ENCODE measurements at regions not wholly inside any gene's neighbourhood (a gene's known extent, or its start where the extent isn't known, plus 50 kb on each side); places are given as distances from the start of the nearest gene placed in this dataset.

- TF ChIP-seq CTCF (IDR thresholded peaks at IDR 0.05) = no peak
- Histone ChIP-seq H3K27me3 (no peaks in the 10 kb centered on the region), H3K9me3 (no peaks in the 10 kb centered on the region), H3K4me1 (no peaks in the 10 kb centered on the region), H3K4me3 (no peak overlapping the region), H3K27ac (no peak overlapping the region), H3K36me3 (no peaks in the 10 kb centered on the region), H3K9ac (ENCODE audit: low read depth in 2 of 2, low read length in 2 of 2) (no peak overlapping the region)
- intact Hi-C loops (cut with DNase I) = no loop called here
- DNase-seq = no peak
Observed at GRCh38 chr6:113392551-113393055, 464.5 kb upstream of the MARCKS start.

- intact Hi-C loops (cut with DNase I) = no loop called here
- no peak for TF ChIP-seq CTCF (IDR thresholded peaks at IDR 0.05)
- Histone ChIP-seq H3K4me1 (no peaks in the 10 kb centered on the region), H3K4me3 (no peak overlapping the region), H3K9ac (ENCODE audit: low read depth in 2 of 2, low read length in 2 of 2) (no peak overlapping the region), H3K27ac (no peak overlapping the region), H3K27me3 (no peaks in the 10 kb centered on the region), H3K9me3 (no peaks in the 10 kb centered on the region), H3K36me3 (no peaks in the 10 kb centered on the region)
- no peak for DNase-seq
Observed at GRCh38 chr6:113394216-113394615, 462.9 kb upstream of the MARCKS start.

GRCh38 chr6:113394729-113395128 lies 462.4 kb upstream of the MARCKS start:
- Histone ChIP-seq H3K4me1 (no peaks in the 10 kb centered on the region), H3K27ac (no peak overlapping the region), H3K9ac (ENCODE audit: low read depth in 2 of 2, low read length in 2 of 2) (no peak overlapping the region), H3K4me3 (no peak overlapping the region), H3K27me3 (no peaks in the 10 kb centered on the region), H3K36me3 (no peaks in the 10 kb centered on the region), H3K9me3 (no peaks in the 10 kb centered on the region)
- TF ChIP-seq CTCF (IDR thresholded peaks at IDR 0.05) = no peak
- intact Hi-C loops (cut with DNase I) = no loop called here
- no peak for DNase-seq

GRCh38 chr6:113396730-113397129 lies 460.4 kb upstream of the MARCKS start:
- intact Hi-C loops (cut with DNase I) = no loop called here
- Histone ChIP-seq H3K27me3 (no peaks in the 10 kb centered on the region), H3K9me3 (no peaks in the 10 kb centered on the region), H3K36me3 (no peaks in the 10 kb centered on the region), H3K4me3 (no peak overlapping the region), H3K9ac (ENCODE audit: low read depth in 2 of 2, low read length in 2 of 2) (no peak overlapping the region), H3K4me1 (no peaks in the 10 kb centered on the region), H3K27ac (no peak overlapping the region)
- no peak for DNase-seq
- TF ChIP-seq CTCF (IDR thresholded peaks at IDR 0.05) = no peak

GRCh38 chr6:113397236-113397635 lies 459.9 kb upstream of the MARCKS start:
- H3K36me3 ChIP-seq = no peaks in the 10 kb centered on the region
- no peak overlapping the region for H3K27ac ChIP-seq
- no peaks in the 10 kb centered on the region for H3K4me1 ChIP-seq
- no peaks in the 10 kb centered on the region for H3K9me3 ChIP-seq
- intact Hi-C loops (cut with DNase I) = no loop called here
- no peaks in the 10 kb centered on the region for H3K27me3 ChIP-seq
- no peak for TF ChIP-seq CTCF (IDR thresholded peaks at IDR 0.05)
- H3K9ac ChIP-seq (ENCODE audit: low read depth in 2 of 2, low read length in 2 of 2) = no peak overlapping the region
- H3K4me3 ChIP-seq = no peak overlapping the region
- no peak for DNase-seq
